Stomach (tissue), 4 donors: ENCODE measurements at regions not wholly inside any gene's neighbourhood (a gene's known extent, or its start where the extent isn't known, plus 50 kb on each side); places are given as distances from the start of the nearest gene placed in this dataset.

Experiments used
- POLR2A ChIP-seq, 4 donors: fragments of 450-650 bp; IDR thresholded peaks; one replicate each; pipeline ENCODE4 v1.6.1; 2016; ENCODE audit warnings: antibody characterized with exemption in 4 of 4, control low read depth in 2 of 4, mild to moderate bottlenecking in 1 of 4, moderate library complexity in 1 of 4
- TF ChIP-seq, protein P1 (sequence below), 7 experiments: fragments of 450-650 bp in 4 of 7; fragments of 200-600 bp in 3 of 7; sonication (generic) in 3 of 7; IDR thresholded peaks; one replicate each; pipeline ENCODE4 v1.5.1; 2016 to 2019; ENCODE audit warnings: antibody characterized with exemption in 7 of 7, control low read depth in 2 of 7, mild to moderate bottlenecking in 1 of 7

DNA sequence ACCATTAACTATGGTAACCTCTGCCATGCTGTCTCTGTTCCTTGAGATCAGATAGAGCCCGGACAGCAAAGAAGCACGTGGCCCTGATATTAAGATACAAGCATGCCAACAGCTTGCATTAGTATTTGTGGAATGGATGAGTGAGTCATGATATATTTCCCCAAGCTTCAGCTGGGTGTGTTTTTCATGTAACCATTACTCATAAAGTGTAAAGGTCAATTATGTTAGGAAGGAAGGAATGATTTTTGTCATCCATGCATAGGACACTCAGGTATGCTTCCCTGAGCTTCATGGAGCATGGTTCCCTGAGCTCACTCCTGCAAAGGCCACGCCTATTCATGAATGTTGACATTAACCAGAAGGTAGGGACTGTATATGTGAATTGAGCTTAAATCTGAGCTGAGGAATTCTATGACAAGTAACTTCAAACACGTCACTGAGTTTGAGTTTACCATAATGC, 74.6 kb downstream of the ARL4C start:
- TF ChIP-seq POLR2A (IDR thresholded peaks at IDR 0.05) = no peak
- TF ChIP-seq, protein P1, sequence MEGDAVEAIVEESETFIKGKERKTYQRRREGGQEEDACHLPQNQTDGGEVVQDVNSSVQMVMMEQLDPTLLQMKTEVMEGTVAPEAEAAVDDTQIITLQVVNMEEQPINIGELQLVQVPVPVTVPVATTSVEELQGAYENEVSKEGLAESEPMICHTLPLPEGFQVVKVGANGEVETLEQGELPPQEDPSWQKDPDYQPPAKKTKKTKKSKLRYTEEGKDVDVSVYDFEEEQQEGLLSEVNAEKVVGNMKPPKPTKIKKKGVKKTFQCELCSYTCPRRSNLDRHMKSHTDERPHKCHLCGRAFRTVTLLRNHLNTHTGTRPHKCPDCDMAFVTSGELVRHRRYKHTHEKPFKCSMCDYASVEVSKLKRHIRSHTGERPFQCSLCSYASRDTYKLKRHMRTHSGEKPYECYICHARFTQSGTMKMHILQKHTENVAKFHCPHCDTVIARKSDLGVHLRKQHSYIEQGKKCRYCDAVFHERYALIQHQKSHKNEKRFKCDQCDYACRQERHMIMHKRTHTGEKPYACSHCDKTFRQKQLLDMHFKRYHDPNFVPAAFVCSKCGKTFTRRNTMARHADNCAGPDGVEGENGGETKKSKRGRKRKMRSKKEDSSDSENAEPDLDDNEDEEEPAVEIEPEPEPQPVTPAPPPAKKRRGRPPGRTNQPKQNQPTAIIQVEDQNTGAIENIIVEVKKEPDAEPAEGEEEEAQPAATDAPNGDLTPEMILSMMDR (IDR thresholded peaks at IDR 0.05) = no peak
